Vagina (tissue), 2 donors: ENCODE measurements at regions not wholly inside any gene's neighbourhood (a gene's known extent, or its start where the extent isn't known, plus 50 kb on each side); places are given as distances from the start of the nearest gene placed in this dataset.

Experiments
- DNase-seq, 2 donors: peaks; one replicate each; pipeline ENCODE4 v3.0.0-alpha.2; 2017; ENCODE audit errors: extremely low spot score in 2 of 2
- H3K27ac ChIP-seq: fragments of 200-600 bp; sonication (generic); one replicate; pipeline ENCODE4 v1.5.1; 2019
- H3K27me3 ChIP-seq: fragments of 200-600 bp; sonication (generic); one replicate; pipeline ENCODE4 v1.5.1; 2019
- H3K36me3 ChIP-seq, 2 donors: fragments of 200-600 bp; sonication (generic); one replicate each; pipeline ENCODE4 v1.5.1; 2017 to 2019
- H3K4me1 ChIP-seq: fragments of 200-600 bp; sonication (generic); one replicate; pipeline ENCODE4 v1.5.1; 2019
- H3K4me3 ChIP-seq, 2 donors: fragments of 200-600 bp; sonication (generic); 1 replicate in 1 of 2; 2 replicates in 1 of 2; pipeline ENCODE4 v1.5.1; 2016 to 2019
- H3K9me3 ChIP-seq: fragments of 200-600 bp; sonication (generic); one replicate; pipeline ENCODE4 v1.5.1; 2019
- CTCF ChIP-seq, 3 experiments: fragments of 450-650 bp in 2 of 3; fragments of 200-600 bp in 1 of 3; sonication (generic) in 1 of 3; IDR thresholded peaks; one replicate each; pipeline ENCODE4 v1.5.1; 2017 to 2019; ENCODE audit warnings: antibody characterized with exemption in 3 of 3, mild to moderate bottlenecking in 2 of 3, moderate library complexity in 2 of 3
- POLR2A ChIP-seq, 2 donors: fragments of 450-650 bp; IDR thresholded peaks; one replicate each; pipeline ENCODE4 v1.6.1; 2017; ENCODE audit warnings: antibody characterized with exemption in 2 of 2, mild to moderate bottlenecking in 2 of 2, moderate library complexity in 2 of 2
- POLR2AphosphoS5 ChIP-seq, 2 donors: sonication (generic); formaldehyde crosslinking; IDR thresholded peaks; one replicate each; pipeline ENCODE4 v1.9.0; 2017; ENCODE audit warnings: antibody characterized with exemption in 2 of 2, mild to moderate bottlenecking in 2 of 2, low read depth in 1 of 2; ENCODE audit not compliant: insufficient read depth in 1 of 2
- intact Hi-C: fragments of 100-400 bp; cut with DNase I; formaldehyde crosslinking; loops from one replicate; pipeline ENCODE4 v1.15.1; 2023

GRCh38 chrX:39052751-39053150 lies 251.5 kb downstream of the MID1IP1 start:
- H3K27ac ChIP-seq: no peak overlapping the region
- TF ChIP-seq POLR2AphosphoS5 (IDR thresholded peaks at IDR 0.05; ENCODE audit: insufficient read depth in 1 of 2, low read depth in 1 of 2) (no peak), CTCF (IDR thresholded peaks at IDR 0.05) (no peak), POLR2A (IDR thresholded peaks at IDR 0.05) (no peak)
- no peak overlapping the region for H3K4me3 ChIP-seq
- DNase-seq: peak in 1 of 2 donors; percentile 40
- no peaks in the 10 kb centered on the region for H3K9me3 ChIP-seq
- intact Hi-C loops: no loop called here
- H3K36me3 ChIP-seq: no peaks in the 10 kb centered on the region
- no peaks in the 10 kb centered on the region for H3K4me1 ChIP-seq
- H3K27me3 ChIP-seq: no peaks in the 10 kb centered on the region

GRCh38 chrX:39058724-39059123 lies 257.5 kb downstream of the MID1IP1 start:
- H3K9me3 ChIP-seq: no peaks in the 10 kb centered on the region
- intact Hi-C loops: no loop called here
- DNase-seq: no peak
- TF ChIP-seq POLR2AphosphoS5 (IDR thresholded peaks at IDR 0.05; ENCODE audit: insufficient read depth in 1 of 2, low read depth in 1 of 2): no peak
- no peak for TF ChIP-seq CTCF (IDR thresholded peaks at IDR 0.05)
- no peak for TF ChIP-seq POLR2A (IDR thresholded peaks at IDR 0.05)
- H3K36me3 ChIP-seq: no peaks in the 10 kb centered on the region
- no peak overlapping the region for H3K4me3 ChIP-seq
- no peaks in the 10 kb centered on the region for H3K4me1 ChIP-seq
- H3K27me3 ChIP-seq: no peaks in the 10 kb centered on the region
- no peak overlapping the region for H3K27ac ChIP-seq

- Histone ChIP-seq H3K4me1 (no peaks in the 10 kb centered on the region), H3K27ac (no peak overlapping the region), H3K4me3 (no peak overlapping the region), H3K27me3 (no peaks in the 10 kb centered on the region), H3K9me3 (no peaks in the 10 kb centered on the region), H3K36me3 (no peaks in the 10 kb centered on the region)
- TF ChIP-seq POLR2AphosphoS5 (IDR thresholded peaks at IDR 0.05; ENCODE audit: insufficient read depth in 1 of 2, low read depth in 1 of 2) (no peak), CTCF (IDR thresholded peaks at IDR 0.05) (no peak), POLR2A (IDR thresholded peaks at IDR 0.05) (no peak)
- DNase-seq: no peak
- intact Hi-C loops: no loop called here
Measured at GRCh38 chrX:39059866-39060265, 258.6 kb downstream of the MID1IP1 start.

GRCh38 chrX:39063037-39063436 lies 261.8 kb downstream of the MID1IP1 start:
- H3K27me3 ChIP-seq: no peaks in the 10 kb centered on the region
- DNase-seq: peak in 1 of 2 donors; percentile 61
- no peak overlapping the region for H3K27ac ChIP-seq
- H3K36me3 ChIP-seq: no peaks in the 10 kb centered on the region
- no peaks in the 10 kb centered on the region for H3K9me3 ChIP-seq
- H3K4me3 ChIP-seq: no peak overlapping the region
- intact Hi-C loops: no loop called here
- no peak for TF ChIP-seq POLR2A (IDR thresholded peaks at IDR 0.05)
- no peak for TF ChIP-seq POLR2AphosphoS5 (IDR thresholded peaks at IDR 0.05; ENCODE audit: insufficient read depth in 1 of 2, low read depth in 1 of 2)
- no peak for TF ChIP-seq CTCF (IDR thresholded peaks at IDR 0.05)
- no peaks in the 10 kb centered on the region for H3K4me1 ChIP-seq

GRCh38 chrX:39063702-39064101 lies 262.4 kb downstream of the MID1IP1 start:
- no peaks in the 10 kb centered on the region for H3K27me3 ChIP-seq
- H3K4me3 ChIP-seq: no peak overlapping the region
- peak in 1 of 2 donors; percentile 22 for DNase-seq
- no peaks in the 10 kb centered on the region for H3K4me1 ChIP-seq
- H3K9me3 ChIP-seq: no peaks in the 10 kb centered on the region
- H3K36me3 ChIP-seq: no peaks in the 10 kb centered on the region
- no peak overlapping the region for H3K27ac ChIP-seq
- intact Hi-C loops: no loop called here
- TF ChIP-seq CTCF (IDR thresholded peaks at IDR 0.05) (no peak), POLR2A (IDR thresholded peaks at IDR 0.05) (no peak), POLR2AphosphoS5 (IDR thresholded peaks at IDR 0.05; ENCODE audit: insufficient read depth in 1 of 2, low read depth in 1 of 2) (no peak)
